ENCODE measurements at regions not wholly inside any gene's neighbourhood (a gene's known extent, or its start where the extent isn't known, plus 50 kb on each side); places are given as distances from the start of the nearest gene placed in this dataset.

- TF ChIP-seq CTCF (IDR thresholded peaks at IDR 0.05; ENCODE audit: extremely low read depth in 1 of 2, insufficient read depth in 1 of 2, low read depth in 1 of 2, low read length in 2 of 2) (no peak), JUN (IDR thresholded peaks at IDR 0.05; ENCODE audit: borderline replicate concordance, insufficient read depth, insufficient read length, low read depth) (no peak)
These were observed 473.3 kb upstream of the CD180 start for GRCh38 chr5:67669916-67670315.

All from endothelial cell of umbilical vein (primary cell).